22Rv1 (cell line): ENCODE measurements at regions not wholly inside any gene's neighbourhood (a gene's known extent, or its start where the extent isn't known, plus 50 kb on each side); places are given as distances from the start of the nearest gene placed in this dataset.

Experiments
- ZFX ChIP-seq: fragments of 450-650 bp; IDR thresholded peaks from 2 replicates; pipeline ENCODE4 v1.6.1; 2017; ENCODE audit warnings: antibody characterized with exemption, borderline replicate concordance
- TF ChIP-seq, protein P1 (sequence below): fragments of 450-650 bp; IDR thresholded peaks from 2 replicates; pipeline ENCODE4 v1.5.1; 2017; ENCODE audit warnings: mild to moderate bottlenecking

DNA sequence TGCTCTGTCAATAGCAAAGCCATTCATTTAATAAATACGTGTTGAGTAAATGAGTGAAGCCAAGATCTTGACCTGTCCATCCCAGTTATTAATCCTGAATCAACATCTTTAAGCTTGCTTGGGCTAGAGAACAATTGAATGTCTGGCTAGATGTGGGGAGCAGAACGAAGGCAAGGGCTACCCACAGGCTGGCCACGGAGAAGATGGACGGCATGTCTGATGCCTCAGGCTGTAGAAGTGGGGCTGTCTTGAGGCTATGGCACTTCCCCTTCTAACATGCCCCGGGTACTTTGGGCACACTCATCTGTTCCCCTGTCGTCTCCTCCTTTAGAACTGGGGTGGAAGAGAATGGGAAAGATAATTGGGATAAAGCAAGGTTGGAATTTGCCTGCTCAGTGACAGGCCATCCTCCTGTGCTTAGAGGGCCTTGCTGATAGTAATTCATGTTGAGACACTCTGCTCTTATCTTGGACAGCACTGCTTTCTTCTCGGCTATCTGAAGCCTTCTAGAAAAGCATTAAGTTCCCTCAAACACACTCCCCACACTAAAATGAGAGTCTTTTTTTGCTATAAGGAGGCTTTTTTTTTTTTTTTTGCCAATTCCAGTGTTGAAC is 225.7 kb downstream of the MREG start:
- TF ChIP-seq, protein P1, sequence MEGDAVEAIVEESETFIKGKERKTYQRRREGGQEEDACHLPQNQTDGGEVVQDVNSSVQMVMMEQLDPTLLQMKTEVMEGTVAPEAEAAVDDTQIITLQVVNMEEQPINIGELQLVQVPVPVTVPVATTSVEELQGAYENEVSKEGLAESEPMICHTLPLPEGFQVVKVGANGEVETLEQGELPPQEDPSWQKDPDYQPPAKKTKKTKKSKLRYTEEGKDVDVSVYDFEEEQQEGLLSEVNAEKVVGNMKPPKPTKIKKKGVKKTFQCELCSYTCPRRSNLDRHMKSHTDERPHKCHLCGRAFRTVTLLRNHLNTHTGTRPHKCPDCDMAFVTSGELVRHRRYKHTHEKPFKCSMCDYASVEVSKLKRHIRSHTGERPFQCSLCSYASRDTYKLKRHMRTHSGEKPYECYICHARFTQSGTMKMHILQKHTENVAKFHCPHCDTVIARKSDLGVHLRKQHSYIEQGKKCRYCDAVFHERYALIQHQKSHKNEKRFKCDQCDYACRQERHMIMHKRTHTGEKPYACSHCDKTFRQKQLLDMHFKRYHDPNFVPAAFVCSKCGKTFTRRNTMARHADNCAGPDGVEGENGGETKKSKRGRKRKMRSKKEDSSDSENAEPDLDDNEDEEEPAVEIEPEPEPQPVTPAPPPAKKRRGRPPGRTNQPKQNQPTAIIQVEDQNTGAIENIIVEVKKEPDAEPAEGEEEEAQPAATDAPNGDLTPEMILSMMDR = no peak
- no peak for TF ChIP-seq ZFX
